NCI-H1417 (cell line): ENCODE measurements at regions not wholly inside any gene's neighbourhood (a gene's known extent, or its start where the extent isn't known, plus 50 kb on each side); places are given as distances from the start of the nearest gene placed in this dataset.

Source experiments
- DNase-seq, 3 experiments: peaks; one replicate each; lab custom pipeline; 2025; lab: John Stamatoyannopoulos, UW

DNA sequence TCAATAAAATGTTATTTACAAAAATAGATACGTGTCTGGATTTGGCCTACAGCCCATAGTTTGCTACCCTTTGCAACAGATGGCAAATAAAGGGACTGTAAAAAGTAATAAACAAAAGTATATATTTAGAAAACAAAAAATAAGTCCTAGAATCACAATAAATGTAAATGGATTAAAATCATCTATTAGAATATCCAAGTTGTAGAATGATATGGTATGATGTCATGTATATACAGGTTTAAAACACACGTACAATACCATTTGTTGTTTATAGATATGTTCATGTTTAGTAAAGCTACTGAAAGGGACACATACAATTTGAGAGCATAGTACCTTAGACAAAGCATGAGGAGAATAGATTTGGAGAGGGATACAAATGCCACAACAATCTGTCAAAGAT lies 219.5 kb downstream of the BCL11B start:
- DNase-seq: no peak

DNA sequence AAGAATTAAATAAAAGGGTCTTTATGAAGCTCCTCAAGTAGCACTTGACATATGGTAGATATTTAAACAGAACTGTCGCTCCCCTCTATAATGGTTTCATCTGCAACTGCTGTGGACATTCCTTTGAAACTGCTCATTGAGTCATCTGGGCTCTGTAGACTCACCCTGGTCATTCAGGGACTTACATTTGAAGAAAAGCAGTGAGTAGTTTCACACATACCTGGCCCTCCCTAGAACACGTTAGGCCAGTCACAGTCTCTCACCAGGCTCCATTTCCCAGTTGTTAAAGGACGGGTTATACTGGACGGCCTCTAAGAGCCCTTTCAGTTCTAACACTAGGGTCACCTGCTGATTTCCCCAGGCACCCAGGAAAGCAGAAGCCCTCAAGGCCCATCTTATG lies 217.0 kb downstream of the BCL11B start:
- DNase-seq: no peak

DNA sequence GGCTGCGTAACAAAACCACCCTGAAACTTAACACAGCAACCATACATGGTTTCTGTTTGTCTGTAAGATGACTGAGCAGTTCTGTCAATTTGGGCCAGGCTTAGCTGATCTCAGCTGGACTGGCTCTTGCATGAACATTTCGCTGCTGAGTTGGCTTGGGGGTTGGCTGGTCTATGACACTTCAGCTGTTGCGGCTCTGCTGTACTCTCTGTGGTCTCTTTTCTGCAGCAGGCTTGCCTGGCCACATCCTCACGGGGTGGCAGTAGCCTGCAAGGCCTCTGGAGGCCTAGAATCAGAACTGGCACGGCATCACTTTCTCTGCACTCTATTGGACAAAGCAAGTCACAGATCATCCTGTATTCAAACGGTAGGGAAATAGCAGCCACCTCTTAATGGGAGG lies 216.2 kb downstream of the BCL11B start:
- DNase-seq: no peak

DNA sequence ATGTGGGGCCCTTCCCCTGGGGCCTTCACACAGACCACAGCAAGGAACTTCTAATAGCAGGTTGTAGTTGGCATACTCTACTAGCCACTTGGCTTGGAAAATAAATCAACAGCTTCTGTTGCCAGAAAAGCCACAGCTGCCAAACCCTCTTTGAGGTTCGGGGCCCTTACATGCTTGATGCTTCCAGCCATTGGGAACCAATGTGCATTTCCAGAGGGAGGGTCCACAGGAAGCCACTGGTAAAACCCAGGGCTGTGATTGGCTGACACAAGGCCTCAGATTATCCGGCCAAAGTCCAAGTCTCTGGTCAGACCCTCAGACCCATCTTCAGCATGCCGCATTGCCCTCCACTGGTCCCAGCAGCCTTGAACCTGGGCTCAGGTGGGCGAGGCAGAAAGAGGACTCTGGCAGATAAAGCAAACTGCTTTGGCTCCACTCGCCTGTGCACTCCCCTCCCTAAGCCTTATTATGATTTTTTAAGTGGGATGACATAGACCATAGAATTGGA lies 214.4 kb downstream of the BCL11B start:
- no peak for DNase-seq

DNA sequence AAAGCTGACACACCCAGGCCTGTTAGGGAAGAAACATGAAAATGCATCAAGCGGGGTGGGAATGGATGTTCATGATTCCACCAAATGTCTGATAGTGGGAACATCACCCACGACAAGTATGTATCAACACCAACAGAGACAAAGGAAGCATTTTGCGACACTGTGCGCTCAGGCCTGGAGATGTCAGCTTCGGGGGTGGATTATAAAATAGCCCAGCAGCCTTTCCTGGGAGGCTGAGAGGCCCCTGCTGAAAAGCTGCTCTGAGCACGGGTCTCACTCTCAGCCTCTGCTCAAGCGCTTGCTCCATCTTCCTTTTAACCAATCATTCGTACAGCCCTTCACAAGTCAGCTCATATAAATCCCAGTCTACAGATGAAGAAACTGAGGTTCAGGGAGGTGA lies 213.5 kb downstream of the BCL11B start:
- DNase-seq: no peak

DNA sequence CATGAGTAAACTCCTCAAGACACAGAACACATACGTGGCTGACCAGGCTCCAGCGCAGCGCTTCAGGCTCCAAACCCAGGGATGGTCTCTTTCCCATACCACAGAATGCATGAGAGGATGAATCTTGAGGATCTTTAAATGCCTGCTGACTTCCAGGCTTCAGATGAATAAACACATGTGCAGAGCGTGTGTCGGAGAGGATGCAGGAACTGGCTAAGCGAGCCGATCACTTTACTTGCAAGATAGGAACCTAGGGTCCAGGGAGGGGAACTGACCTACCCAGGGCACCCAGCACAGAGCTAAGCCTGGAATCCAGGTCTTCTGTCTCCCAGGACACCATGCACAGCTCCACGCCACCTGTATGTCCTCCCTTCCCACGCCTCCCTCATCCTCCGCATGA lies 209.8 kb downstream of the BCL11B start:
- DNase-seq: no peak

DNA sequence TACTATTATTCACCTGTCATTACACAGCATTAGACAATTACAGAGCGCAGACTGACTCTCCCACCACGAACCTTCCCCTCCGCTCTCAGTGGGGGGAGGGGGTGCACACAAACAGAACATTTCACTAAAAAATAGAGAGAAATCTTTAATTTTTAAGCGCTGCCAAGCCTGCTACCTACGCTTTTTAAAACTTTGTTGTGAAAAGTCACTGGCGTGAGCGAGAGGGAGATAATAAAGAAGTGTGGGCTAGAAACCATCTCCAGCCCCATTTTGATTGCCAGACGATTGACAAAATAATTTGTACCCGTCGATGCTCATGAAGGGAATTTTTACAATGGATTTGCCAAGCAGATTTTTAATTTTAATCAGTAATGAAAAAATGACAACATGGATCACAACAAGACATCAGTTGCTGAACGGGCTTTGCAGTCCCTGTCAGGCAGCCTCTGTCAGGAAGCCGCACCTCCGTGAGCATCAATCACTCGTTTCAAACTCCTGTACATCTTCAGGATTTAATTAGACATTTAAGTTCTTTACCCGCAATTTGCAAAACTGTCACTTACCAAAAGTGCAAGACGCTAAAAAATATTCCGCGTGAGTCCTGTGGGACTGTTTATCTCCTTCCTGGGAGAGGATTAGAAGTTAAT lies 209.1 kb downstream of the BCL11B start:
- DNase-seq: no peak

DNA sequence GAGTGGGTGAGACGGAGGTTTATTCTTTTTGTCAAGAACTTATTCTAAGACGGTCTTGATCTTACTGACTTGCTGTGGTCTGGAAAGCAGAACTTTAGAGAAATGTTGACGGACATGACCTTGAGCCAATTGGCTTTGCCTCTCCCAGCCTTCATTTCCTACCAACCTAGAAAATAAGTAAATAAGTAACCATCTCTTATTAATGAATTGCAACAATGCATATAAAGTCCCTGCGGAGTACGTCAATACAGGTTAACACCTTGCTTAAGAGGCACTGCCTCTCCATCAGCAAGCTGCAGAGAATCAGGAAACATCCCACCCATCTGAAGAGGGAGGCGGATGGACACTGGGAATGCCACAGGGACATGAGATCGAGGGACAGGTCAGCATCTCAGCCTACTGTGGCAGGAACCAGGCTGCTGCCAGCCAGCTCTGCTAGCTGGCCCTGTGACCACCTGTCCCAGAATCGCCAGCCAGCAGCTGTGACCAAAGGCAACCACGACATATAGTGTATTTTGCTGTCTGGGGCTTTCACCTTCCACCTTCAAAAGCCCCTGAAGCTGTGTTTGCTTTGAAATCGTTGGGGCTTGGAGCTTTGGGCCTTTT lies 208.3 kb downstream of the BCL11B start:
- DNase-seq: no peak

DNA sequence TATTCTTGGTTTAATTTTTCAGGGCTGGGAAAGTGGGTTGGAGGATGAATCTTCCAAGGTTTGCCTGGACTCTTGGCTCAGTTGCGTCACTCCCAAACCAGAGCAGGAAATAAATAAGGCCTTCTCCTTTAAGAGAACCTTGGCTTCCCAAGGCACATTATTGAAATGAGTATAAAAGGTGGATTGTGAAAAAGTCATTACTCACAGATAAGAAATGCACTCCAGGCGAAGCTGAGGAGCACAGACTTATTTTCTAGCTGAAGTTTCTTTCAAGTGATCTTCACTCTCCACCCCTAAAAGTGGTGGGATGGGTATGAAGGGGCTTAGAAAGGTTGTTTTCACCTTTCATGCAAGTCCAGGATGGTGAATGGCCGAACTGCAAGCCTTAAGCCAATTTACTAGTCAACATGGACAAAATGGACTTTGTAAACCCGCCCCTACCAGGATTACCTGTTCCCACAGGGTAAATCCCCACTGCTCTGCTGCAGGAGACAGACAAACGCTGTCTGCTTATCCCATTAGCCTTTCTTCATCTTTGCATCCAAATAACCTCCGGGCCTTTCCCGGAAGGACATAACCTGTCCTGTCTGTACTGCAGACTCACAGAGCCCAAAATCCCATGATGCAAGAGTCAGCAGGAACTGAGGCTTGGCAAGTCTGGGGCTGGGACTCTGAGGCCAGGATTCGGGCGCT lies 207.6 kb downstream of the BCL11B start:
- no peak for DNase-seq

DNA sequence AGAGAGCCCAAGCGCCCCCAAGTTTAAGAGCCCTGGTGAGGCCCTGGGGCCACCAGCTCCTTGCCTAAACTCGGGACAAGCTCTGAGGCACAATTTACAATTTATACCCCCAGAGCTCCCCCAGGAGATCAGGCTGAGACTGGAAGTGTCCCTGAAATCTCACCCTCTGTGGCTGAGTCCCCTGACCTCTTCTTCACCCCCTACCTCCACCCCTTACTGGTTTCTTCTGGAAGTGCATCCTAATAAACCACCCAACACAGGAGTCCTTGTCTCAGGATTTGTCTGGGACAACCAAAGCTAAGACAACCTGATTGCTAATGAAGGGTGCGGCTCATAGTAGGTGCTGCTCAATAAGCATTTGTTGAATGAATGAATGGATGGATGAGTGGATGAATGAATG lies 206.4 kb downstream of the BCL11B start:
- no peak for DNase-seq

DNA sequence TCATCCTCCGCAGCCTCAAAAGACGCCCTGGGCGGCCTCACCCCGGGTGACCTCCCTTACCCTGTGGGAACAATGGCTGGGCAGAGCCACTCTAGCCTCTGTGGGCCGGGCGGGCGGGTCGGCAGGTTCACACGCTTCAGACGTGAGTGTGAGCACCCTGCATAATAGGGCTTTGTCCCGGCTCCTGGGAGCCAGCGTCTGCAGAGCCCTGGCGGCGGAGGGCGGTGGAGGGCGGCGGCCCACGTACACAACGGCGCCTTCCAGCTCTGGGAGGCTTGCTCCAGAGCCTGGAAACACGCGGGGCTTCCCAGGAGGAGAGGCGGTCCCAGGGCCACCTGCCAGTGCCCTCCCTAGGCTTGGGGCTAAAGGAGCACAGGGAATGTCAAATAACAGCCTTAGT lies 205.6 kb downstream of the BCL11B start:
- DNase-seq: no peak

DNA sequence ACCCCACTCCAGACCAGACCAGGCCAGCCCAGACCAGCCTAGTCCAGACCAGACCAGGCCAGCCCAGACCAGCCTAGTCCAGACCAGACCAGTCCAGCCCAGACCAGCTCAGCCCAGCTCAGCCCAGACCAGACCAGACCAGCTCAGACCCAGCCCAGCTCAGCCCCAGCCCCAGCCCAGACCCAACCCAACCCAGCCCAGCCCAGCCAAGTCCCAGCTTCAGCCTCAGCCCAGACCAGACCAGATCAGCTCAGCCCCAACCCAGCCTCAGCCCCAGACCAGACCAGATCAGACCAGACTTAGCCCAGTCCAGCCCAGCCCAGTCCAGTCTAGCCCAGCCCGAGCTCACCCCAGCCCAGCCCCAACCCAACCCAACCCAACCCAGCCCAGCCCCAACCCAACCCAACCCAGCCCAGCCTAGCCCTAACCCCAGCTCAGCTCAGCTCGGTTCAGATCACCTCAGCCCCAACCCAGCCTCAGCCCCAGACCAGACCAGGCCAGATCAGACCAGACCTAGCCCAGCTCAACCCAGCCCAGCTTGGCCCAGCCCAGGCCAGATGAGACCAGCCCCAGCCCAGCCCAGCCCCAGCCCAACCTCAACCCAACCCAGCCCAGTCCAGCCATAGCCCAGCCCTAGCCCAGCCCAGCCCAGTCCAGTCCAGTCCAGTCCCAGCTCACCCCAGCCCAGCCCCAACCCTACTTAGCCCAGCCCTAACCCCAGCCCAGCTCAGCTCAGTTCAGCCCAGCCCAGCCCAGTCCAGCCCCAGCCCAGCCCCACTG lies 204.7 kb downstream of the BCL11B start:
- DNase-seq: no peak

DNA sequence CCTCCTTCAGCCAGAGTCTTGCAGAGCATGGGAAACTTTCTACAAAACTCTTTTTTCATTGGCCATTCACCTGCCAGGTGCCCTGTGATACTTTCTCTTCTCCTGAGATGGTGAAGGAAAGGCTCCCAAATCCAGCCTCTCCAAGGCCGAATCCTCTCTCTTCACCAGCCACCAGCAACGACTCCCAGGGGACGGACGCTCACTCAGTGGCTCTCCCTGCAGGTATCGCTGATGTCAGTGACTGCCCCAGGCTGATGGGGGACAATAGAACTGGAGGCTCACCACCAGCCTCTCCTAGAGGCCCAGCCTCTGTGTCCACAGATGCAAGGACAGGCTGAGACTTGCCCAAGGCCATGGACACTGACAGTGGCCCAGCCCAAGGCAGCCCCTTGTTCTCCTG lies 204.1 kb downstream of the BCL11B start:
- no peak for DNase-seq

DNA sequence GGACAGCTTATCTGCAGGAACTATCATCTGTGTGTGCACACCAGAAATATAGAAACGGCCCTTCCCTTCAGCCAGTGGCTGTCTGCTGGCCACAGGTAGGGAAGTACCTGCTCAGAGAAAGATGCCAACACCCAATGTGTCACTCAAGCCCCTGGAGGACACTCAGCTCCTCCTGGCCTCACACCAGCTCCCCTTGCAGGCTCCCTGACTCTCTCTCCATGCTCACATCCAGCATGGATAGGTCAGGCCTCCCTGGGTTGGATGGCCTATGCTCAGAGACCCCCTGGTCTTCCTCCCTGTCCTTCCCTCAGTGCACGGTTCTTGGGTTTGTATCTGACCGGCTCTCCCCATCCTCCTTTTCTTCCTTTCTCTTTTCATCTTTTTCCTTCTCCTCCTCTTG lies 202.1 kb downstream of the BCL11B start:
- no peak for DNase-seq

DNA sequence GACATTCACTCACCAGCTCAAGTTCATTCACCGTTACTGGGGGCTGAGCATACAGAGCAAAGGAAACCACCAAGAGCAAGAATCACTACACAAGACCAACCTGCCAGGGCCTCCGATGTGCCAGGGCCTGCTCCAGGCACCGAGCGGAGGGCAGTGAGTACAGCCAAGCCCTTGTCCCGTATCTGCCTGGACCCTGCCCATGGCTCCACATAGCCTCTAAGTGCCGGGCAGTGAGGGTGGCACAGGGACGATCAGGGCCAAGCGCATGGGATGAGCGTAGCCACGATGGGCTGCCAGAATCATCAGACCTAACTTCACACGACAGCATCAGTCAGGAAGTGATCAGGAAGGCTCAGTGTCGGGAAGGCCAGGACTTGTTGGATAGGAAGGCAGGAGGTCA lies 199.6 kb downstream of the BCL11B start:
- DNase-seq: no peak

DNA sequence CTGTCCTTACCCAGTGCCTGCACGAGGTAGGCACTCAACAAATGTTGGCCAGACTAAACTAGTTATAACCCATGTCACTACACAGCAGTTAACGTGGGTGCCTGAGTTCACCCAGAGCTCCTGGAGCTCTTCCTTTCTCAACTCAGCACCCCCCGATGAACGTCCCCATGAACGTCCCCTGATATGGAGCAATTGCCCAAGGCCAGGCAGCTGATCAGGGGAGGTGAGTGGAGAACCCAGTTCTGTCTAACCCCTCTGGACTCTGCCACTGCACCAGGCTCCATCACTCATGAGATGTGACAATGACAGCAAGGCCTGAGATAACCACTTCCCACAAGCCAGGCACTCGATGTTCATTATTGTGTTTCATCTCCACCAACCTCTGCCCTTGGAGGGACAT lies 199.0 kb downstream of the BCL11B start:
- no peak for DNase-seq

DNA sequence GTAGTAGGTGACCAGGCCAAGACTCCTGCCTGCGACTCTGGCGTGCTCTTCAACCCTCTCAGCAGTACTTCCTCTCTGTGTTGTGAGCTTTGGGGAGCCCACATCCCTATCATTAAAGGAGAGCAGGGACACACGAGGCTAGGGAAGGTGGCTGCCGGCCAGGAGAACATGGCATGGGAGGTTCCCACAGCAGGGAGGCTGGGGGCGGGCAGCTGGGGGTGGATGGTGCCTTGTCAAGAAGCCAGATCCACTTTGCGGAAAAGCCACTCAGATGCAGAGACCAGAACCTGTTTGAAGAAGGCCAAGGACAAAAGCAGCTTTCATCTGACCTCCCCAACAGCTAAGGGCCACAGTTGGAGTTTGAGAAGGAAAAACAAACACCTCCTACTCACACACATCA lies 198.6 kb downstream of the BCL11B start:
- DNase-seq: no peak

DNA sequence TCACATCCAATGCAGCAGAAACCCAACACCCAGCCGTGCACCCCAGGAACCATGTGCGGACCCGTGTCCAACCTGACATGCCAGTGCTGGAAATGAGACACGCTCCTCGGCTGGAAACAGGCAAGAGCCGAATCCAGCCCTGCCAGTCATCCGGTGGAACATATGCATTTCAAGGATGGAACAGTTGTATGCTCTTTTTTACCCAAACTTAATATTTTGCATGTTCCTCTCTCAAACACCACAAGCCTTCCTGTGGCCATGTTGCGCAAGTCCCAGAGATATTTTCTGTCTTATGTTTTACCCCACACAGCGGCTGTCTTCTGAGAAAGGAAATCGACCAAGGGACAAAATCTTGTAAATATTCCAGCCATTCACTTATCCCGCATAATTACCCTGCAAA lies 196.9 kb downstream of the BCL11B start:
- no peak for DNase-seq

DNA sequence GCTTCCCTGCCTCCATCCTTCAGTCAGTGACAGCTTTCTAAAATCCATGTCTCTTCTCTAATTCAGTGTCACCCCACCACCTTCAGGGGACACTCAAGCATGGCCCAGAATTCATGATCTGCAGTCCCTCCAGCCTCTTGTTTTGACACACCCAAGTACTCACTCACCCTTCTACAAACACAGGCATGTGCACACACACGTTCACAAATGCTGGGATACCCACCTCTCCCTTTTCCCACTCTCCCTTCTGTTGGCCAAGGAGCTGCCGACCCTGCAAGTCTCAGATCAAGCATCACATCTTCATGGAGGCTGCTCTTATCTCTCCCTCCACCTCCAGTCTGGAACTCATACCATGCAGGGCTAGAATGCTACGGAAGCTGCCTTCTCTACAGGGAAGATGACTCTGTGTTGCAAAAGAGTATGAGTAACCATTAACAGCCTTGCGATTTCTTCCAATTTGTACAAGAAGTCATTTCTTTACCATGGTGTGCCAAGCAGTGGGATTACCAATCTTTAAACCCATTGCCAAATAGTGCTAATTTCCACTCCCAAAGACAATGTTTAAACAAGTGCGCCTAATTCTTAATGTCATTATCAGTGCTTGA lies 196.1 kb downstream of the BCL11B start:
- no peak for DNase-seq

DNA sequence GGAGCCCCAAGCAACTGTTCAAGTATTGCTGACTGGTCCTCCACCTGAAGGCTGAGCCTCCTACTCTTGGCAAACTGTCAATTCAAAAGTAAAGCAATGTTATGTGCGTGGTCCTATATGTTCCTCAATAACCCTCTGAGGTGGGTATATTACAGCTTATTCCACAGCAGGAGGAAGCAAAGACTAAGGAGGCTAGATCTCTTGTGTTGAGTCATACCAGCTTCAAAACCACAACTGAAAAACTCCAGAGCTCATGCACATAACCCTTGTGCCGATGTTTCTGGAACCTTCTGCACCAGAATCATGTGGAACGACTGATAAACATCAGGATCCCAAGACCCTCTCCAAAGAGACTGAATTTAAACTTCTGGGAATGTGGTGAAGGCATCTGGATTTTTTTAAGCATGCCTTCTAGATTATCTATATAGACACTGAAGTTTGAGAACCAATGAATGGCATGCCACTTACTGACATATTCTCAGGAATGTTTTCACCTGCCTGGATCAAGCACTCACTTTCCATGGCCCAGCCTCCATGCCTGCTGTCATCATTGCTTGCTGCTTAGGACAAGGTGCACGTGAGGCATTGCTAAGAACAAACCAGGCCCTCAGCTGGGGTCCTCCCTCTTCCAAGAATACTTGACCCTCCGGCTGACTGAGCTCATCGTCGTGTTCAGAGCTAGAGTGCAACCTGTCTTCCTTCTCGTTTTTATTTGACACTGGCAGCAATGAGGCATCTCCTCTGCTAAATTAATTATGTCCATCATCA lies 194.7 kb downstream of the BCL11B start:
- no peak for DNase-seq

DNA sequence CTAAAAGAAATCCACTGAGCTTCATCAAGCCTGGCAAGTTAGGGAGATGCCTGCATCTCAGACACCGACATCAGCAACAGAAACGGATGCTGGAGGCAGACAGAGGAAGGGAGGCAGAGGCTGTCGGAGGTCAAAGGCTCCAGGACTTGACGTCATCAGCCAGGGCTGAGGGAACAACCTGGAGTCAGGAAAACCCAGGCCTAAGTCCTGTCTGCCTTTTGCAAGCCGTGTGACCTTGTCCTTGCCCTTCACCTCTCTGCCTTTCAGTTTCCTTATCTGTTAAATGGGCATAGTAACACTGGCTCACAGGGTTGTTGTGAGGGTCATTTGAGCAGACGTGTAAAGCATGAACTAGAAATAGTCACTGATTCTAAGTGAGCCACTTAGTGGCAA lies 194.2 kb downstream of the BCL11B start:
- DNase-seq: no peak

DNA sequence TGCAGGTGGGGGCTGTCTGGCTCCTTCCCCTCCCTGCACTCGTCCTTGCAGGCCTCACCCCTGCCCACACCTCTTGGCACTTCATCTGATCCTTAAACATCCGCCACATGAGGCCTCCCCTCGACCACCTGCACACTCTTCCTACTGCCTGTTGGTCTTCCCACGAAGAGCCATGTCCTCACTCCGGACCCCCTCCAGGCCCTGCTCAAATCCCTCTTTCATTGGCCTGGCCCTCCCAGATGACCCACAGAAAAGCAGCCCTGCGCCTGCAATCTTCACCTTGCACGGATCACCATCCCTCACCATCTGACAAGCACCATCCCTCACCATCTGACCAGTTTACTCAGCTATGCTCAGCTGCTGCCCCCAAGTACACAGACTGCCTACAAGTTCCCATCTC lies 193.6 kb downstream of the BCL11B start:
- no peak for DNase-seq
